ENCODE measurements at regions not wholly inside any gene's neighbourhood (a gene's known extent, or its start where the extent isn't known, plus 50 kb on each side); places are given as distances from the start of the nearest gene placed in this dataset.
"Not testable (repeated sequence)": the region's sequence is repeated elsewhere in the genome, so short reads cannot be mapped to it uniquely, and the experiment has no call there.

DNA sequence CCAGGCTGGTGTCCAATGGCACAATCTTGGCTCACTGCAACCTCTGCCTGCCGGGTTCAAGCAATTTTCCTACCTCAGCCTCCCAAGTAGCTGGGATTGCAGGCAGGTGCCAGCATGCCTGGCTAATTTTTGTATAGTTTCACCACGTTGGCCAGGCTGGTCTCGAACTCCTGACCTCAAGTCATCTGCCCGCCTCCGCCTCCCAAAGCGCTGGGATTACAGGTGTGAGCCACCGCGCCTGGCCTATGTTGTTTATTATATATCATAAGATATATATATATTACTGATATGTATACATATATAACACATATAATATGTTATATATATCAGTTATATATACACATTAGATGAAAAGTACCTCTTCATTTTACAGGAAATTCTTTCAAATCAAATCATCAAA lies 914.7 kb downstream of the FOXD4L5 start:
- H3K27ac ChIP-seq (ENCODE audit: low read depth, low read length); H3K4me1 ChIP-seq (ENCODE audit: control insufficient read depth in 1 of 2, insufficient read depth in 2 of 2, low read length in 2 of 2); H3K4me3 ChIP-seq (ENCODE audit: low read depth in 1 of 2, low read length in 2 of 2); H3K36me3 ChIP-seq (ENCODE audit: control insufficient read depth in 1 of 2, insufficient read depth in 2 of 2, low read length in 2 of 2); H3K27me3 ChIP-seq (ENCODE audit: control insufficient read depth in 1 of 2, insufficient read depth in 2 of 2, low read length in 2 of 2); H3K9me3 ChIP-seq (ENCODE audit: control insufficient read depth in 1 of 2, low read length in 2 of 2); H3K9ac ChIP-seq (ENCODE audit: low read depth in 1 of 2, low read length in 2 of 2): not testable (repeated sequence)

DNA sequence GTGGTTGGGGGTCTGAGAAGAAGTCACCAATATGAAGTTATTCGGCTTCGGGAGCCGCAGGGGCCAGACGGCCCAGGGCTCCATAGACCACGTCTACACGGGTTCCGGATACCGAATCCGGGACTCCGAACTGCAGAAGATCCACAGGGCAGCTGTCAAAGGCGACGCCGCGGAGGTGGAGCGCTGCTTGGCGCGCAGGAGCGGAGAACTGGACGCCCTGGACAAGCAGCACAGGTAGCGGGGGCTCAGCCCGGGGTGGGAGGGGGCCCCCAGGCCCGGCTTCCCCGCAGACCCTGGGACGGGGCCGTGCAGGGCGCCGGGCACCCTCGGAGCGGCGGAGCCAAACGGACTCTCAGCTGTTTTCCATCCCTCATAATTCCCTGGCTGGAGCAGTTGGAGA lies 915.4 kb downstream of the FOXD4L5 start:
- H3K36me3 ChIP-seq (ENCODE audit: control insufficient read depth in 1 of 2, insufficient read depth in 2 of 2, low read length in 2 of 2); H3K9me3 ChIP-seq (ENCODE audit: control insufficient read depth in 1 of 2, low read length in 2 of 2); H3K9ac ChIP-seq (ENCODE audit: low read depth in 1 of 2, low read length in 2 of 2); H3K4me3 ChIP-seq (ENCODE audit: low read depth in 1 of 2, low read length in 2 of 2); H3K27me3 ChIP-seq (ENCODE audit: control insufficient read depth in 1 of 2, insufficient read depth in 2 of 2, low read length in 2 of 2); H3K4me1 ChIP-seq (ENCODE audit: control insufficient read depth in 1 of 2, insufficient read depth in 2 of 2, low read length in 2 of 2); H3K27ac ChIP-seq (ENCODE audit: low read depth, low read length): not testable (repeated sequence)

DNA sequence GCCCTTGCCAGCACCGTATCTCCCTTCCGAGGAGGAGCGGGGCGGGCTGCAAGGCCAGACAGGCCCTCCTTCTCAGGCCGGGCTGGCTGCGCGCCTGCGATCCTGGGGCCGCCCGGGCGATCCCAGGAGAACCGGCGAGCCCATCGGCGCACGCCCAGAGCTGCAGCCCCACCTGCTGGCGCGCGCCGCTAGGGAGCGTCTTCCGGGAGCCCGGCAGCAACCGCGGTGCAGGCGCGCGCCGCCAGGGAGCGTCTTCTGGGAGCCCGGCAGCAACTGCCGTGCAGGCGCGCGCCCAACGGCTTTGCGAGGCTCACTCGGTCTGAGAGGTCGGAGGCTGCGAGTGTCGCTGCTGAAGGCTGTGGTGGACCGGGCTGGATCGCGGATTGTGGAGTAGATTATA lies 915.9 kb downstream of the FOXD4L5 start:
- H3K4me3 ChIP-seq (ENCODE audit: low read depth in 1 of 2, low read length in 2 of 2); H3K4me1 ChIP-seq (ENCODE audit: control insufficient read depth in 1 of 2, insufficient read depth in 2 of 2, low read length in 2 of 2); H3K36me3 ChIP-seq (ENCODE audit: control insufficient read depth in 1 of 2, insufficient read depth in 2 of 2, low read length in 2 of 2); H3K9ac ChIP-seq (ENCODE audit: low read depth in 1 of 2, low read length in 2 of 2); H3K27me3 ChIP-seq (ENCODE audit: control insufficient read depth in 1 of 2, insufficient read depth in 2 of 2, low read length in 2 of 2); H3K9me3 ChIP-seq (ENCODE audit: control insufficient read depth in 1 of 2, low read length in 2 of 2); H3K27ac ChIP-seq (ENCODE audit: low read depth, low read length): not testable (repeated sequence)

DNA sequence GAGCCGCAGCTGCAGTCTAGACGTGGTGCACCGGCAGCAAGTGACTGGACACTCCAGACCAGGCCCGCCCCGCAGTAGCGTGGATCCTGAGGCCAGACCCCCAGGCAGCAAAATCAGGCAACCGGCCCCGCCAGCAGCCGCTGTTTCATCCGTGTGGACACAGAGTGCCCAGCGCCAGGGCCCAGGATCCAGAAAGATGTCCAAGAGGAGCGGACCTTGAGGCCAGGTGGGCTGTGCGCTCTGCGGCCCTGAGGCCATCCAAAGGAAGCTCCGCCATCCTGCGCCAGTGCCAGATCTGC lies 916.4 kb downstream of the FOXD4L5 start:
- not testable (repeated sequence) for H3K4me1 ChIP-seq (ENCODE audit: control insufficient read depth in 1 of 2, insufficient read depth in 2 of 2, low read length in 2 of 2); H3K36me3 ChIP-seq (ENCODE audit: control insufficient read depth in 1 of 2, insufficient read depth in 2 of 2, low read length in 2 of 2); H3K9ac ChIP-seq (ENCODE audit: low read depth in 1 of 2, low read length in 2 of 2); H3K9me3 ChIP-seq (ENCODE audit: control insufficient read depth in 1 of 2, low read length in 2 of 2); H3K27me3 ChIP-seq (ENCODE audit: control insufficient read depth in 1 of 2, insufficient read depth in 2 of 2, low read length in 2 of 2); H3K27ac ChIP-seq (ENCODE audit: low read depth, low read length)
- H3K4me3 ChIP-seq (ENCODE audit: low read depth in 1 of 2, low read length in 2 of 2), result peak overlapping the region in 1 of 2 donors; percentile 45

DNA sequence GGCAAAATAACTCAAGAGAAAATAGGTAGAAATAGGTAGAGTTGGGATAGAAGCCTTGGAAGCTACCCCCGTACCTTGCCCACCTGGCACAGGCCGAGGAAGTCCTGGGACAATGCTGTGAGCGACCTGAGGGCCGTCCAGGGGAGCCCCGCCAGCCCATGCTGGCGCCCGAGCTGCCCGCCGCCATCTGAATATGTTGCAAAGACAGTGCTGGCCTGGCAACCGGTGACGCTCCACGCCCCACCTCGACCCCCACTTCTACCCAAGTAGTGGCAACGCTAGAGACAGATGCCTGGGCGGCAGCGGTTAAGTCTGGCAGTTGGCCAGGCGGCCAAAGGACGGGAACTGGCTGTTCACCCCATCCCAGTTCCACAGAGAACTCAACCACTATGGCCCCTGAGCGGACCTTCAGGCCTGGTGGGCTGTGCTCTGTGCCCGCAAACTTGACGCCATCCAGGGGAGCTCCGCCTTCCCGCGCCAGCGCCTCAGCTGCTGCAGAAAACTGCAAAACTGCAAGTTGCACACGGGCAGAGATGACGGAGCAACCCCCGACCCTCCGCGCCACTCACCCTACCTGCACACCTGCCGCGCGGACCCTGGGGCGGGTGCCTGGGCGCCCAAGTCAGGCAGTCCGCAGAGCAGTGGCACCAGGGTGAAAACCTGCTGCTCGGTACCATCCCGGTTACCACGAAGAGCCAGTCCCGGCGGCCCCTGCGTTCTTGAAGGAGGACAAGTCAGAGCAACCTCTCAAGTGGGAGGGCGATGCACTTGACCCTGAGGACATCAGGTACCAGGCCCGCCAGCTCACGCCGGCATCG lies 917.0 kb downstream of the FOXD4L5 start:
- not testable (repeated sequence) for H3K27ac ChIP-seq (ENCODE audit: low read depth, low read length); H3K36me3 ChIP-seq (ENCODE audit: control insufficient read depth in 1 of 2, insufficient read depth in 2 of 2, low read length in 2 of 2); H3K9me3 ChIP-seq (ENCODE audit: control insufficient read depth in 1 of 2, low read length in 2 of 2); H3K9ac ChIP-seq (ENCODE audit: low read depth in 1 of 2, low read length in 2 of 2); H3K27me3 ChIP-seq (ENCODE audit: control insufficient read depth in 1 of 2, insufficient read depth in 2 of 2, low read length in 2 of 2); H3K4me1 ChIP-seq (ENCODE audit: control insufficient read depth in 1 of 2, insufficient read depth in 2 of 2, low read length in 2 of 2)
- H3K4me3 ChIP-seq (ENCODE audit: low read depth in 1 of 2, low read length in 2 of 2), result peak overlapping the region in 1 of 2 donors; percentile 45

All from duodenal mucosa (tissue), 2 donors.